NCI-H226 (cell line): ENCODE measurements at regions not wholly inside any gene's neighbourhood (a gene's known extent, or its start where the extent isn't known, plus 50 kb on each side); places are given as distances from the start of the nearest gene placed in this dataset.

Experiments used
- DNase-seq: peaks from one replicate; pipeline ENCODE4 v3.0.0-alpha.2; 2015

- DNase-seq: no peak
Measured at GRCh38 chr15:93861956-93862741, 369.2 kb upstream of the MCTP2 start.

DNA sequence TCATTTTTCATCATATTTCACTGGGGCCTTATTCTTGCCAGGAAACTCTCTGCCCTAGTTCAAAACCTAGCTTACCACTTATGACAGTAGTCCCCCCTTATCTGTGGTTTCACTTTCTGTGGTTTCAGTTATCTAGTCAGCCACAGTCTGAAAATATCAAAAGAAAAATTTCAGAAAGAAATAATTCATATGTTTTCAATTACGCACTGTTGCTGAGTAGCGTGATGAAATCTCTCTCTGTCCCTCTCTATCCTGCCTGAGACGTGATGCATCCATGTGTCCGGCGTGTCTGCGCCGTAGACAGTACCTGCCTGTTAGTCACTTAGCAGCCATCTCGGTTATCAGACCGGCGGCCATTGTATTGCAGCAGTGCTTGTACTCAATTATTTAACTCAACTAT, 369.9 kb upstream of the MCTP2 start:
- no peak for DNase-seq

- no peak for DNase-seq
Measured at GRCh38 chr15:93860701-93861100, 370.7 kb upstream of the MCTP2 start.

GRCh38 chr15:93859176-93859575, 372.2 kb upstream of the MCTP2 start:
- no peak for DNase-seq

- no peak for DNase-seq
Measured at GRCh38 chr15:93855181-93855826, 376.1 kb upstream of the MCTP2 start.

DNA sequence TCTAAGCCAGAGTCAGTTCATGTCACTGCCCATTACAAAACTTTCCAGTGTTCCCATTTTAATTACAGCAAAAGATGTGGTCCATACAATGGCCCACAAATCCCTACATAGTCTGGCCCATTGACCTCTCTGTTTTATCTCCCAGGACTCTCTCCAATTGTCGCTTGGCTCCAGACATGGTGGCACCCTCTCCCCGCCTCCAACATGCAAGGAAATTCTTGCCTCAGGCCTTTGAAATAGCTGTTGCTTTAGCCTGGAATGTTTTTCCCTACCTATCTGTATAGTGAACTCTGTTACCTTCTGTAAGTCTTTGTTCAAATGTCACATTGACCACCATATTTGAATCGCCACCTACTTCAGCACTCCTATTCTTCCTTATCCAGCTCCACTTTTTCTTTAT, 377.3 kb upstream of the MCTP2 start:
- no peak for DNase-seq

- no peak for DNase-seq
Measured at GRCh38 chr15:93852761-93853160, 378.6 kb upstream of the MCTP2 start.

DNA sequence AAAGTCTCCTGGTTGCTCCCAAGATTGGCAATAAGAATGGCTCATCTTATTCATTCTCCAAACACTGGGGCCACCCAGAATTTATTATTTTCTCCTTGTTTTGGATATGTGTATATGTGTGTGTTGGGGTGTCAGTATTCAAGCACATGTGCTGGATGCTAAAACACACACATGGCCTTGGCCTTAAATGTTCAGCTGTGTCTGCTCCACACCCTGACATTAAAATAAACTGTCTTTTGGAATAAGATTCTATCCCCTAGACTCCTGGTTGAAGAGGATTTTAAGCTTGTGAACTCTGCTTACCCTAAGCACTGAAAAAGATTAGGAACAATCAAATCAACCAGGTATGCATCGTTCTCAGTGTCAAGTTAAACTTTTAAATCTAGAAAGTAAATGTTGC, 382.9 kb upstream of the MCTP2 start:
- no peak for DNase-seq

DNA sequence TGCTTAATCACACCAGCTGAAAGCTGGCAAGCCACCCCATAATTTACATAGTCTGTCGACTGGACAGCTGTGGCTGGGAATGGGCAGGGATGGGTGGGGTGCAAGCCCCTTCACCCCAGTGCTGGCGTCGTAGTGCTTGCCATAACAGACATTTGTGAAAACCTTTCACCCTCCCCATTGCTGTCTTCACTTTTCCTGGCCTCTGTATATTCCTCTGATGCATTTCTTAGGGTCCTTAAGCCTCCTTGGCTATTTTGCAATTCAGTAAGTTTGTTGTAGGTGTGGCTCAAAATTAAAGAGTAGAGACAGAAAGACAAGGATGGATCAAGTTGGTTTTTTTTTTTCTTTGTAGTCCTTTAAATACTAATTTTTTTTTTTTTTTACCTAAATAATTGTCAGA, 383.3 kb upstream of the MCTP2 start:
- no peak for DNase-seq

DNA sequence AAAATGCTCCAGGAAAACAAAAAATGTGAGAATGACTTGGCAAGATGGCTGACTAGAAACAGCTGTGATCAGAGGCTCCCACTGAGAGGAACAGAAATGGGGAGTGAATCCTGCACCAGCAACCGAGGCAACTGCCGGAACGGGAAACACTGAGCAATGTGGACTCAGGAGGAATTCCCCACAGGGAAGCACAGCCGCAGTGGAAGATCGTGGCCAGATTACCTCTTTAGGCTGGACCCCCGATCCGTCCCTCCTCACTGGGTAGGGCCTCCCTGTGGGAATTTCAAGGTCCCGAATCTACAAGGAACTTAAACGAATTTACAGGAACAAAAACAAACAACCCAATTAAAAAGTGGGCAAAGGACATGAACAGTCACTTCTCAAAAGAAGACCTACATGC, 385.2 kb upstream of the MCTP2 start:
- DNase-seq: no peak

- no peak for DNase-seq
Measured at GRCh38 chr15:93837450-93837849, 393.9 kb upstream of the MCTP2 start.

DNA sequence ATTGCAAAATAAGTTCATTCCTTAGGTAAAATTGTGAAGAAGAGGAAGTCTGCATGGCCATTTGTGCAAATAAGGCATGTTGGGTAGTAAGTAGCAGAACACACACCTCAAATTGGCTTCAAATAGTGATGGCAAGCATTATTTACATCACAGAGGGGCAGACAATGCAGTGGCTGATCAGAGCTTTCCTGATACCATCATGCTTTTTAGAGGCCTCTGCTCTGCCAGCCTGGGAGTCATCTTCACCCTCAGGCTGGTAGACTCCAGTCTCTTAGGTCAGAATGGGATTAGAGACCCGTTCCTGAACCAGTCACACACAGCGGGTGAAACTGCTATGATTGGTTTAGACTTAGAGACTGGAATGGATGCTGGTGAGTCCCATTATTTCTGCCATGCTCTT, 396.0 kb upstream of the MCTP2 start:
- no peak for DNase-seq

DNA sequence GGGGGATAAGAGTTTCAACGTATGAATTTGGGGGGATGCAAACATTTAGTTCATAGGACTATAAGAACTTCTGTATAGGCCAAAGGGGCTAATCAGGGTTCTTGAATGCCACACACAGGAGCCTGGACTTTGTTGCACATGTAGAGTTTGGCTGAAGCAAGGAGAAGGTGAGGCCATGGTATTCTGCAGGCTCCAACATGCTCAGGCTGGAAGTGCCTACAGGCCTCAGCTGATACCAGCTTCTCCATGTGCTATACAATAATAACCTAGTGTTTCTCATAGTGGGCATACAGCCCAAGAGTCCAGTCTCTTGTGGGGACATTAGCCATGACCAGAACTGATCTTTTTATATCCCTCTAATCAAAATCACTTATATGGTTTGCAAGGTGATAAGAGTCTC, 399.7 kb upstream of the MCTP2 start:
- DNase-seq: no peak

- no peak for DNase-seq
Measured at GRCh38 chr15:93830221-93831080, 400.9 kb upstream of the MCTP2 start.

GRCh38 chr15:93829115-93829870, 402.1 kb upstream of the MCTP2 start:
- peak; percentile 42 for DNase-seq

GRCh38 chr15:93826790-93827189, 404.6 kb upstream of the MCTP2 start:
- no peak for DNase-seq

DNA sequence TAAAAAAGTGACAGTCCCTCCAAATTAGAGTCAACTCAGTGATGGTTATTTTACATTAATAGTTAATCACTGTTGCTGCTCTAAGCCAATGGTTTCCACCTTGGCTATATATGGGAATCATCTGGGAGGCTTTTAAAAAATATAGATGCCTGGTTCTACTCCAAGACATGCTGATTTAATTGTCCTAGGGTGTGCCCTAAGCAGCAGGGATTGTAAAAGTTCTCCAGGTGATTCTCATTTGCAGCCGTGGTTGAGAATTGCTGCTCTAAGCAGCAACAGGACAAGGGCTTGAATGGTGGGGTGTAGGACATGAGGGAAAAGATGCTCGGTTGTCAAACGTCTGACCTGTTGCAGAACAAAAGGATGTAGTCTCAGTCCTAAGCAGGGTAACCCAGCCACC, 405.1 kb upstream of the MCTP2 start:
- DNase-seq: no peak

DNA sequence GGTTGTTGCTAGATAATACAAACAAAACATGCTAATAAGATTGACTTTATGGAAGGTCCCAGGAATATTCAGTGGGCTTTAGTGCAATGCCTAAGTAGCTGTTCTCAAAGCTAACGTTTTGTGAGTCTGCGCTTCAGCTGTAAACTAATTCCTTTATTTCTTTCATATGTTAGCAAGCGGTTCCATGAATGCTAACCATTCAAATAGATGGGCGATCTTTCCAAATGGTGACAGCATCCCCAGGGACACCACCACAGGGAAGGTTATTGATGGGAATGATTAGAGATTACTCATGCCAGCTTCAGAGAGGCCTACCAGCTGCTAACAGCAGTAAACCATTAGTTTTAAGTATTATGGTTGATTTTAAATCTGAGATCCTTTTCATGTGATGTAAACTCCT, 405.7 kb upstream of the MCTP2 start:
- no peak for DNase-seq

DNA sequence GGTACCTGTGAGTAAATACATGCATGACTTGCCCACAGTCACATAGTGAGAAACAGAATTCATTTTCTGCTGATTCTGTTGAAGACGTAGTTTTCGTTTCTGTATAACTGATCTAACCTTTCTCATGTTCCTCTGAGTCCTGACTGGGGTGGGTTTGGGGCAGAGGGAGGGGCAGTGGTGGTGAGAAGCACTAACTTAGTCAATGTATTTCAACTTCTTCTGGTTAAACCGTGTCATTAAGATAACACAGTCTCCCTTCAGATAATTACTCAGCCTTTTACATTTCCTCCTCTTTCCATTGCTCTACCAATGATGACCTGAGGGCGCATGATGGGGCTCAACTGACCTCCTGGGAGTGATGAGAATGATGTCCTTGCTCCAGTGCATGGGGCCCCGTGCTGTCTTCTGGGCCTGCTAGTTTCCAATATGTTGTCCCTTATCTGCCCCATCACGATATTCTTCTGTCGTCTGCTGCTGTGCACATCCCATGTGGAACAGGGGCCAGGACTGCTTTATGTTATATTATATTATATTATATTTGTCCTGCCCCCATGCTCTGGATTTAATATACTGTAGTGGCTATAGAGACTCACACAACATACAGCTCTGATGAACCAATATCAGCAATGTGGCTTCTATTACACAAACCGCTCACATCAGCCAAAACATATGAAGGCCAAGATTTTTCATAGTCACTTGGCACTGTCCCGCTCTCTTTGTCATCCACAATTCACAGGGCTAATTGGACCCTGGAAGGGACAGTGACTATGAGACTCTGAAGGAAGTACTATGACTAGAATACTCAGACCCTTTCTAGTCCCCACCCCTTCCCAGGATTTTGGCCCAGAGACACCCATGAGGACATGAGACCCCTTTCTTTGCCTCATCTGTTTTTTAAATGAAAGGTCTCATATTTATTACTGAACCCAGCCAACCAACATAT, 407.1 kb upstream of the MCTP2 start:
- no peak for DNase-seq

DNA sequence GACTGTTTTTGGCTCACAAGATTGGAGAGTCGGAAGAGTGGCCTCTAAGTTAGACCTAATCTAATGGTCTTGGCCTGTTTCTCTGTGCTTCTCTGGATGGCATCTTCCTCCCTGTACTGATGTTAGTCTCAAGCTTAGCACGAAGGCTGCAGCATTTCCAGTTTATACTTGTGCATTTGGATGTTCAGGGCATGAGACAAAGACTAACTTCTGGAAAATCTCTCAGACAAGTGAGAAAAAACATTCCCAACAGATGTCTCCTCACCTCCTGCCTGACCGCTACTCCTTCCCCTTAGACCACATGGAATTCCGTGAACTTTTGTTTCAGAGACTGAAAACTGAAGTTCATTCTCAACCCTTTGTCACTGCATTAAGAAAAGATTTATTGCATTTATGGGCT, 410.8 kb upstream of the MCTP2 start:
- no peak for DNase-seq

- DNase-seq: no peak
Measured at GRCh38 chr15:93819826-93820225, 411.5 kb upstream of the MCTP2 start.

DNA sequence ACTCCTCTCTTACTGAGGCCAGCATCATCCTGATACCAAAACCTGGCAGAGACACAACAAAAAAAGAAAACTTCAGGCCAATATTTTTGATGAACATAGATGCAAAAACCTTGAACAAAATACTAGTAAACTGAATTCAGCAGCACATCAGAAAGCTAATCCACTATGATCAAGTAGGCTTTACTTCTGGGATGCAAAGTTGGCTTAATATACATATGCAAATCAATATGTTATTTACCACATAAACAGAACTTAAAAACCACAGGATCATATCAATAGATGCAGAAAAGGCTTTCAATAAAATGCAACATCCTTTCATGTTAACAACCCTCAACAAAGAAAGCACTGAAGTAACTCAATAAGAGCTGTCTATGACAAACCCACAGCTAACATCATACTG, 414.5 kb upstream of the MCTP2 start:
- no peak for DNase-seq
